ENCODE measurements at regions not wholly inside any gene's neighbourhood (a gene's known extent, or its start where the extent isn't known, plus 50 kb on each side); places are given as distances from the start of the nearest gene placed in this dataset.

DNA sequence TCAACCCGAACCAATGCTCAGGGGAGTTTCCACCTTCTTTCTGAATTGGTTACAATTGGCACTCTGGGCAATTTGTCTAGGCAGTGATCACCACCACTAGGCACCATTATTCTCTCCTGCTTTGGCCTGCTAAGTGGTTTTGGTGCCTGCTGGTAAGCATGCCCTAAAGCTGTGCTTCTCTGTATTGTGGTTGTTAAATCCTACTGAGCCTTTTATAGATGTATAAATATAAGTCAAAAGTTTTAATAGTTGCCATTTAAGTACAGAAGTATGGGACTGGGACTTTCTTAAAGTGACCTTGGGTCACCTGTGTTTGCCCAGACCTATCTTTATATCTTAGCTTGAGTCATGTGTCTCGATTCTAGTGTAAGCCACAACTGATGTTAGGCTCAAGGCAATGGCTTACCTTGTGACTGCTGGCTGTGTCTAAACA, 475.9 kb downstream of the SLC16A7 start:
- no peak overlapping the region for H3K27ac Mint-ChIP-seq
- H3K4me1 Mint-ChIP-seq: peaks cover 4% of the 10 kb centered on the region
- no peaks in the 10 kb centered on the region for H3K36me3 Mint-ChIP-seq (ENCODE audit: low read depth)
- no peaks in the 10 kb centered on the region for H3K9me3 Mint-ChIP-seq
- TF ChIP-seq, protein P1, sequence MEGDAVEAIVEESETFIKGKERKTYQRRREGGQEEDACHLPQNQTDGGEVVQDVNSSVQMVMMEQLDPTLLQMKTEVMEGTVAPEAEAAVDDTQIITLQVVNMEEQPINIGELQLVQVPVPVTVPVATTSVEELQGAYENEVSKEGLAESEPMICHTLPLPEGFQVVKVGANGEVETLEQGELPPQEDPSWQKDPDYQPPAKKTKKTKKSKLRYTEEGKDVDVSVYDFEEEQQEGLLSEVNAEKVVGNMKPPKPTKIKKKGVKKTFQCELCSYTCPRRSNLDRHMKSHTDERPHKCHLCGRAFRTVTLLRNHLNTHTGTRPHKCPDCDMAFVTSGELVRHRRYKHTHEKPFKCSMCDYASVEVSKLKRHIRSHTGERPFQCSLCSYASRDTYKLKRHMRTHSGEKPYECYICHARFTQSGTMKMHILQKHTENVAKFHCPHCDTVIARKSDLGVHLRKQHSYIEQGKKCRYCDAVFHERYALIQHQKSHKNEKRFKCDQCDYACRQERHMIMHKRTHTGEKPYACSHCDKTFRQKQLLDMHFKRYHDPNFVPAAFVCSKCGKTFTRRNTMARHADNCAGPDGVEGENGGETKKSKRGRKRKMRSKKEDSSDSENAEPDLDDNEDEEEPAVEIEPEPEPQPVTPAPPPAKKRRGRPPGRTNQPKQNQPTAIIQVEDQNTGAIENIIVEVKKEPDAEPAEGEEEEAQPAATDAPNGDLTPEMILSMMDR (IDR thresholded peaks at IDR 0.05; ENCODE audit: unreplicated experiment in 3 of 3): no peak
- no peak overlapping the region for H3K4me3 Mint-ChIP-seq
- no peaks in the 10 kb centered on the region for H3K27me3 Mint-ChIP-seq (ENCODE audit: low read depth)

- Mint-ChIP-seq H3K27me3 (ENCODE audit: low read depth) (no peaks in the 10 kb centered on the region), H3K4me1 (peaks cover 4% of the 10 kb centered on the region), H3K36me3 (ENCODE audit: low read depth) (no peaks in the 10 kb centered on the region), H3K9me3 (no peaks in the 10 kb centered on the region), H3K27ac (no peak overlapping the region), H3K4me3 (no peak overlapping the region)
- TF ChIP-seq, protein P1 (IDR thresholded peaks at IDR 0.05; ENCODE audit: unreplicated experiment in 3 of 3): no peak
Observed at GRCh38 chr12:60072911-60073310, 477.1 kb downstream of the SLC16A7 start.

DNA sequence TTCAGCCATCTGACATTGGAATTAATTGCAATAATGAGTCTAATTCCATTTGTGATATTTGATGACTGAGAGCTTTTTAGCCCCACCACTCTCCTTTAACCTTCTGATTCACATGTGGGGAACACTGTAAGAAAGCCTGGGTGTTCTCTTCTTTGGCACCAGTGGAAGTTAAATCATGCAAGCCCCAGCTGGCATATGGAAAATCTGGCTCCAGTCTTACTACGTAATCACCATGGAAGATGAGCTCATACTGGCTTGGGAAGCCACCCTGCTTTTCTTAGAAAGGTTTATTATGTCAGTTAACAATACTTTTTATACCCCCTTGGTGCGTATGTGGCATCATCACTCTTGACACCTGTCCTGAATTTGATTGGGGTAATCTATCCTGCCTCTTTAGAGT, 479.3 kb downstream of the SLC16A7 start:
- H3K36me3 Mint-ChIP-seq (ENCODE audit: low read depth): no peaks in the 10 kb centered on the region
- peaks cover 4% of the 10 kb centered on the region for H3K4me1 Mint-ChIP-seq
- H3K27me3 Mint-ChIP-seq (ENCODE audit: low read depth): no peaks in the 10 kb centered on the region
- no peak overlapping the region for H3K27ac Mint-ChIP-seq
- TF ChIP-seq, protein P1 (IDR thresholded peaks at IDR 0.05; ENCODE audit: unreplicated experiment in 3 of 3): no peak
- peaks cover 5% of the 10 kb centered on the region for H3K9me3 Mint-ChIP-seq
- H3K4me3 Mint-ChIP-seq: no peak overlapping the region

GRCh38 chr12:60078026-60078425, 482.2 kb downstream of the SLC16A7 start:
- H3K27ac Mint-ChIP-seq: no peak overlapping the region
- H3K36me3 Mint-ChIP-seq (ENCODE audit: low read depth): no peaks in the 10 kb centered on the region
- peaks cover 15% of the 10 kb centered on the region for H3K9me3 Mint-ChIP-seq
- no peaks in the 10 kb centered on the region for H3K27me3 Mint-ChIP-seq (ENCODE audit: low read depth)
- no peak overlapping the region for H3K4me3 Mint-ChIP-seq
- TF ChIP-seq, protein P1 (IDR thresholded peaks at IDR 0.05; ENCODE audit: unreplicated experiment in 3 of 3): no peak
- H3K4me1 Mint-ChIP-seq: no peaks in the 10 kb centered on the region

- Mint-ChIP-seq H3K27ac (no peak overlapping the region), H3K36me3 (ENCODE audit: low read depth) (no peaks in the 10 kb centered on the region), H3K27me3 (ENCODE audit: low read depth) (no peaks in the 10 kb centered on the region), H3K9me3 (peaks cover 7% of the 10 kb centered on the region), H3K4me1 (peaks cover 5% of the 10 kb centered on the region), H3K4me3 (no peak overlapping the region)
- TF ChIP-seq, protein P1 (IDR thresholded peaks at IDR 0.05; ENCODE audit: unreplicated experiment in 3 of 3): no peak
Observed at GRCh38 chr12:60093428-60093827, 497.6 kb downstream of the SLC16A7 start.

- peaks cover 5% of the 10 kb centered on the region for H3K4me1 Mint-ChIP-seq
- TF ChIP-seq, protein P1 (IDR thresholded peaks at IDR 0.05; ENCODE audit: unreplicated experiment in 3 of 3): no peak
- H3K36me3 Mint-ChIP-seq (ENCODE audit: low read depth): no peaks in the 10 kb centered on the region
- peaks cover 10% of the 10 kb centered on the region for H3K9me3 Mint-ChIP-seq
- H3K27ac Mint-ChIP-seq: no peak overlapping the region
- no peaks in the 10 kb centered on the region for H3K27me3 Mint-ChIP-seq (ENCODE audit: low read depth)
- no peak overlapping the region for H3K4me3 Mint-ChIP-seq
Observed at GRCh38 chr12:60094436-60094835, 498.6 kb downstream of the SLC16A7 start.

Measured in nephron (organoid).